Stimulated activated CD4-positive, alpha-beta T cell treated with anti-CD3 and anti-CD28 coated beads, TNF-alpha, amount 100 ng/mL, for 48 hours (primary cell): ENCODE measurements at regions not wholly inside any gene's neighbourhood (a gene's known extent, or its start where the extent isn't known, plus 50 kb on each side); places are given as distances from the start of the nearest gene placed in this dataset.

Source experiments
- DNase-seq, 3 donors: peaks; one replicate each; pipeline ENCODE4 v3.0.0-alpha.2; 2020; ENCODE audit warnings: low read depth in 3 of 3

- no peak for DNase-seq
Measured at GRCh38 chr6:16078064-16078463, 50.8 kb upstream of the MYLIP start.

GRCh38 chr6:16069671-16070070, 59.2 kb upstream of the MYLIP start:
- no peak for DNase-seq

- DNase-seq: no peak
Measured at GRCh38 chr6:16069222-16069621, 59.7 kb upstream of the MYLIP start.

GRCh38 chr6:16067568-16067967, 61.3 kb upstream of the MYLIP start:
- DNase-seq: no peak

- DNase-seq: no peak
Measured at GRCh38 chr6:16064671-16065072, 64.2 kb upstream of the MYLIP start.

- DNase-seq: no peak
Measured at GRCh38 chr6:16063580-16063979, 65.3 kb upstream of the MYLIP start.

GRCh38 chr6:16061818-16062217, 67.1 kb upstream of the MYLIP start:
- DNase-seq: no peak

- DNase-seq: no peak
Measured at GRCh38 chr6:16060039-16060438, 68.8 kb upstream of the MYLIP start.

GRCh38 chr6:16059496-16059895, 69.4 kb upstream of the MYLIP start:
- no peak for DNase-seq

GRCh38 chr6:16058929-16059345, 69.9 kb upstream of the MYLIP start:
- DNase-seq: no peak

- no peak for DNase-seq
Measured at GRCh38 chr6:16058201-16058928, 70.5 kb upstream of the MYLIP start.

GRCh38 chr6:16057446-16057845, 71.4 kb upstream of the MYLIP start:
- DNase-seq: no peak

- no peak for DNase-seq
Measured at GRCh38 chr6:16056263-16056870, 72.5 kb upstream of the MYLIP start.

- no peak for DNase-seq
Measured at GRCh38 chr6:16055852-16056251, 73.0 kb upstream of the MYLIP start.

GRCh38 chr6:16049168-16049567, 79.7 kb upstream of the MYLIP start:
- no peak for DNase-seq

GRCh38 chr6:16048221-16048620, 80.7 kb upstream of the MYLIP start:
- no peak for DNase-seq

- DNase-seq: no peak
Measured at GRCh38 chr6:16047435-16047990, 81.4 kb upstream of the MYLIP start.

GRCh38 chr6:16045238-16045637, 83.6 kb upstream of the MYLIP start:
- DNase-seq: no peak

GRCh38 chr6:16044211-16044643, 84.7 kb upstream of the MYLIP start:
- DNase-seq: no peak

- no peak for DNase-seq
Measured at GRCh38 chr6:16043171-16044135, 85.4 kb upstream of the MYLIP start.

- DNase-seq: no peak
Measured at GRCh38 chr6:16042751-16043150, 86.1 kb upstream of the MYLIP start.

- DNase-seq: no peak
Measured at GRCh38 chr6:16041327-16041726, 87.6 kb upstream of the MYLIP start.
